ENCODE measurements at regions not wholly inside any gene's neighbourhood (a gene's known extent, or its start where the extent isn't known, plus 50 kb on each side); places are given as distances from the start of the nearest gene placed in this dataset.

DNA sequence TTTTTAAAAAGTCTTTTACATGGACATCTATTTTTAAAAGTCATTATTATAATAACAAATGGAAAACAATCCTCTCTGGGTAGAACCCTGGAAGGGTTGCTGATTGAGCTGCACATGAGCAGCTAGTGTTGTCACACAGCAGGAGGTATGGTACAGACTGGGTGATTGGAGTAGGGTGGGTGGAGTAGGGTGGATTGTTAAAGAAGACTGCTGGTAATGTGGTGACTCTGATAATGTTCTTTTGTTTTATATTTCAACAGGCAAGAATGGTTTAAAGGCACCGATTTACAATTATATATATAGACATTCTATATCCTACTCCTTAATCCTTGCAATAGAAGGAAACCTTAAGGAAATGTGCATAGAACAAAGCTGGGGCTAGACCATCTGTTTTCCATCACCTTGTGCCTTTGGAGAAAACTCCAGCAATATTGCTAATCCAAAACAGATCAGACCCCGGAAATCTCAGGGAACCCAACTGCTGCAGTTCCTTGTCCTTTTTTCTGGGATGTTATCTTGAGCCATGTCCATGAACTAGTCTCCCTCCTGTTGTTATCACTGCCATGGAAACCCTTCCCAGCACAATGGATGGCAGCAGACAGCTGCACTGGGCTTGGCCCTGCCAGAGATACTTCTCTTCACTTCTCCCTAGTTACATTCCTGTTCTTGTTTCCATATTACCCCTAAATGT lies 129.7 kb downstream of the YIPF5 start:
- TF ChIP-seq, protein P1, sequence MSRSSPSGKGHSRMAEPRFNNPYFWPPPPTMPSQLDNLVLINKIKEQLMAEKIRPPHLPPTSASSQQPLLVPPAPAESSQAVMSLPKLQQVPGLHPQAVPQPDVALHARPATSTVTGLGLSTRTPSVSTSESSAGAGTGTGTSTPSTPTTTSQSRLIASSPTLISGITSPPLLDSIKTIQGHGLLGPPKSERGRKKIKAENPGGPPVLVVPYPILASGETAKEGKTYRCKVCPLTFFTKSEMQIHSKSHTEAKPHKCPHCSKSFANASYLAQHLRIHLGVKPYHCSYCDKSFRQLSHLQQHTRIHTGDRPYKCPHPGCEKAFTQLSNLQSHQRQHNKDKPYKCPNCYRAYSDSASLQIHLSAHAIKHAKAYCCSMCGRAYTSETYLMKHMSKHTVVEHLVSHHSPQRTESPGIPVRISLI (tag by site-specific recombination; IDR thresholded peaks at IDR 0.05) = no peak
- no peak for TF ChIP-seq ZNF830 (tag by site-specific recombination; IDR thresholded peaks at IDR 0.05; ENCODE audit: low read depth)
- TF ChIP-seq, protein P2, sequence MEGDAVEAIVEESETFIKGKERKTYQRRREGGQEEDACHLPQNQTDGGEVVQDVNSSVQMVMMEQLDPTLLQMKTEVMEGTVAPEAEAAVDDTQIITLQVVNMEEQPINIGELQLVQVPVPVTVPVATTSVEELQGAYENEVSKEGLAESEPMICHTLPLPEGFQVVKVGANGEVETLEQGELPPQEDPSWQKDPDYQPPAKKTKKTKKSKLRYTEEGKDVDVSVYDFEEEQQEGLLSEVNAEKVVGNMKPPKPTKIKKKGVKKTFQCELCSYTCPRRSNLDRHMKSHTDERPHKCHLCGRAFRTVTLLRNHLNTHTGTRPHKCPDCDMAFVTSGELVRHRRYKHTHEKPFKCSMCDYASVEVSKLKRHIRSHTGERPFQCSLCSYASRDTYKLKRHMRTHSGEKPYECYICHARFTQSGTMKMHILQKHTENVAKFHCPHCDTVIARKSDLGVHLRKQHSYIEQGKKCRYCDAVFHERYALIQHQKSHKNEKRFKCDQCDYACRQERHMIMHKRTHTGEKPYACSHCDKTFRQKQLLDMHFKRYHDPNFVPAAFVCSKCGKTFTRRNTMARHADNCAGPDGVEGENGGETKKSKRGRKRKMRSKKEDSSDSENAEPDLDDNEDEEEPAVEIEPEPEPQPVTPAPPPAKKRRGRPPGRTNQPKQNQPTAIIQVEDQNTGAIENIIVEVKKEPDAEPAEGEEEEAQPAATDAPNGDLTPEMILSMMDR (tag by site-specific recombination; IDR thresholded peaks at IDR 0.05) = no peak
